ENCODE measurements at regions not wholly inside any gene's neighbourhood (a gene's known extent, or its start where the extent isn't known, plus 50 kb on each side); places are given as distances from the start of the nearest gene placed in this dataset.
"Not testable (repeated sequence)": the region's sequence is repeated elsewhere in the genome, so short reads cannot be mapped to it uniquely, and the experiment has no call there.

- DNase-seq = no peak
These were observed 994.0 kb upstream of the SEMA6A start for GRCh38 chr5:117568622-117569021.

- DNase-seq = no peak
These were observed 993.5 kb upstream of the SEMA6A start for GRCh38 chr5:117568126-117568525.

GRCh38 chr5:117562647-117563046 lies 988.0 kb upstream of the SEMA6A start:
- no peak for DNase-seq

- DNase-seq = no peak
These were observed 986.9 kb upstream of the SEMA6A start for GRCh38 chr5:117561531-117561930.

GRCh38 chr5:117559005-117559844 lies 984.6 kb upstream of the SEMA6A start:
- no peak for DNase-seq

GRCh38 chr5:117551236-117551635 lies 976.6 kb upstream of the SEMA6A start:
- peak; percentile 9 for DNase-seq

- no peak for DNase-seq
These were observed 972.6 kb upstream of the SEMA6A start for GRCh38 chr5:117547192-117547591.

- DNase-seq = no peak
These were observed 965.1 kb upstream of the SEMA6A start for GRCh38 chr5:117539692-117540091.

- no peak for DNase-seq
These were observed 959.2 kb upstream of the SEMA6A start for GRCh38 chr5:117533792-117534191.

GRCh38 chr5:117533051-117533670 lies 958.5 kb upstream of the SEMA6A start:
- DNase-seq = not testable (repeated sequence)

- no peak for DNase-seq
These were observed 945.4 kb upstream of the SEMA6A start for GRCh38 chr5:117519957-117520500.

- no peak for DNase-seq
These were observed 929.7 kb upstream of the SEMA6A start for GRCh38 chr5:117504305-117504704.

GRCh38 chr5:117497601-117498000 lies 923.0 kb upstream of the SEMA6A start:
- DNase-seq = no peak

GRCh38 chr5:117496801-117497200 lies 922.2 kb upstream of the SEMA6A start:
- DNase-seq = no peak

GRCh38 chr5:117494188-117494587 lies 919.6 kb upstream of the SEMA6A start:
- DNase-seq = no peak

GRCh38 chr5:117488976-117489500 lies 914.4 kb upstream of the SEMA6A start:
- peak; percentile 81 for DNase-seq

- DNase-seq = no peak
These were observed 912.9 kb upstream of the SEMA6A start for GRCh38 chr5:117487556-117487955.

- DNase-seq = peak; percentile 48
These were observed 912.3 kb upstream of the SEMA6A start for GRCh38 chr5:117486879-117487391.

GRCh38 chr5:117486261-117486660 lies 911.6 kb upstream of the SEMA6A start:
- no peak for DNase-seq

- no peak for DNase-seq
These were observed 901.3 kb upstream of the SEMA6A start for GRCh38 chr5:117475919-117476318.

- DNase-seq = no peak
These were observed 898.5 kb upstream of the SEMA6A start for GRCh38 chr5:117473165-117473564.

GRCh38 chr5:117463881-117464570 lies 889.4 kb upstream of the SEMA6A start:
- DNase-seq = no peak

GRCh38 chr5:117461966-117462365 lies 887.3 kb upstream of the SEMA6A start:
- DNase-seq = no peak

All from NCI-H1105 treated with DMSO at 0.1 percent for 48 hours (cell line).